ENCODE measurements at regions not wholly inside any gene's neighbourhood (a gene's known extent, or its start where the extent isn't known, plus 50 kb on each side); places are given as distances from the start of the nearest gene placed in this dataset.
A peak's percentile ranks its signal among the peaks of the same experiment; 100 is the strongest.

GRCh38 chr5:145365464-145365863 lies 469.7 kb downstream of the PRELID2 start:
- peak overlapping the region; percentile 53 for H2BK5ac ChIP-seq (ENCODE audit: low read depth, low read length, poor library complexity, severe bottlenecking)
- H2AFZ ChIP-seq (replicated peaks; ENCODE audit: low read length, poor library complexity) = no peak overlapping the region
- no peak overlapping the region for H3K23ac ChIP-seq (ENCODE audit: low read depth, low read length)
- H3K79me1 ChIP-seq (ENCODE audit: low read depth in 1 of 2, low read length in 2 of 2) = no peaks in the 10 kb centered on the region
- no peak overlapping the region for H3K27ac ChIP-seq (ENCODE audit: insufficient read depth, low read length)
- peak overlapping the region; percentile 67 for H3K4ac ChIP-seq (ENCODE audit: low read depth, low read length)
- no peak overlapping the region for H3K4me2 ChIP-seq (ENCODE audit: low read depth, low read length)
- in situ Hi-C loops (cut with MboI; ENCODE audit: low sequenced_read_pairs) (no loop called here), intact Hi-C loops (cut with micrococcal nuclease) (no loop called here), dilution Hi-C loops (cut with HindIII; ENCODE audit: low sequenced_read_pairs, unreplicated experiment) (no loop called here)
- H2BK20ac ChIP-seq (ENCODE audit: low read depth, low read length) = peak overlapping the region; percentile 92
- peaks cover 9% of the 10 kb centered on the region for H3K4me1 ChIP-seq (ENCODE audit: control insufficient read depth, insufficient read depth, low read length)
- peak overlapping the region; percentile 91 for H2BK120ac ChIP-seq (ENCODE audit: low read depth, low read length)
- H3K9me1 ChIP-seq (ENCODE audit: insufficient read depth, low read length) = no peaks in the 10 kb centered on the region
- ChIA-PET POLR2A (ENCODE audit: unreplicated experiment) (no interaction called here), CTCF (no interaction called here)
- H3K4me3 ChIP-seq (ENCODE audit: insufficient read depth, low read depth, low read length) = no peak overlapping the region
- no peak overlapping the region for H2AK9ac ChIP-seq (replicated peaks; ENCODE audit: low read depth, low read length, poor library complexity)
- peak overlapping the region in 1 of 2 experiments; percentile 54; a peak in 2 of 4 replicates for H4K8ac ChIP-seq (ENCODE audit: low read depth in 2 of 2, low read length in 2 of 2)
- H4K5ac ChIP-seq (ENCODE audit: low read depth, low read length) = peak overlapping the region; percentile 52; the same call in 1 of the 2 replicates
- no peak for DNase-seq
- 0 out of 2 replicates have a peak, but pooled peaks cover 2% of the 10 kb centered on the region for H3K9me3 ChIP-seq (ENCODE audit: control insufficient read depth, insufficient read depth, low read length)
- no peak overlapping the region; the same call in 1 of the 2 replicates for H3K56ac ChIP-seq (ENCODE audit: extremely low read depth, insufficient read depth, low read length)
- H4K91ac ChIP-seq (ENCODE audit: insufficient read depth, low read depth, low read length) = peak overlapping the region; percentile 62; the same call in 1 of the 2 replicates
- no peak overlapping the region for H3K9ac ChIP-seq (ENCODE audit: low read depth, low read length)
- no peaks in the 10 kb centered on the region for H3K36me3 ChIP-seq (ENCODE audit: control insufficient read depth, insufficient read depth, low read length)
- no peaks in the 10 kb centered on the region for H4K20me1 ChIP-seq (ENCODE audit: insufficient read depth, low read length)
- BruUV-seq (replicated peaks) = no TSS peak
- peak overlapping the region; percentile 48; the same call in 1 of the 2 replicates for H2AK5ac ChIP-seq (ENCODE audit: low read depth, low read length)
- 0 out of 2 replicates have a peak overlapping the region, but pooled peaks have one; percentile 19 for H3K14ac ChIP-seq (replicated peaks; ENCODE audit: low read depth, low read length)
- H2BK15ac ChIP-seq (ENCODE audit: low read depth, low read length) = peak overlapping the region; percentile 68; the same call in 1 of the 3 replicates
- H3K18ac ChIP-seq (ENCODE audit: low read depth, low read length) = peak overlapping the region; percentile 87; the same call in 1 of the 2 replicates
- no peaks in the 10 kb centered on the region for H3K27me3 ChIP-seq (ENCODE audit: control insufficient read depth, insufficient read depth, low read length)
- 100% methylated on average over 1 of the region's 3 CpGs; no CpG with 5 or more reads in 1 of the 2 experiments for WGBS, 2 experiments (ENCODE audit: extremely low coverage in 2 of 2, insufficient read length in 1 of 2)
- TF ChIP-seq RAD21 (IDR thresholded peaks at IDR 0.05; ENCODE audit: low read length) (no peak), SMC3 (IDR thresholded peaks at IDR 0.05; ENCODE audit: low read depth, low read length) (no peak), NFE2L2 (IDR thresholded peaks at IDR 0.05; ENCODE audit: low read depth, low read length) (no peak), BHLHE40 (IDR thresholded peaks at IDR 0.05; ENCODE audit: low read depth, low read length) (no peak), CTCF (conservative IDR thresholded peaks at IDR 0.05; ENCODE audit: low read depth, low read length) (no peak)
- TF ChIP-seq, protein P1, sequence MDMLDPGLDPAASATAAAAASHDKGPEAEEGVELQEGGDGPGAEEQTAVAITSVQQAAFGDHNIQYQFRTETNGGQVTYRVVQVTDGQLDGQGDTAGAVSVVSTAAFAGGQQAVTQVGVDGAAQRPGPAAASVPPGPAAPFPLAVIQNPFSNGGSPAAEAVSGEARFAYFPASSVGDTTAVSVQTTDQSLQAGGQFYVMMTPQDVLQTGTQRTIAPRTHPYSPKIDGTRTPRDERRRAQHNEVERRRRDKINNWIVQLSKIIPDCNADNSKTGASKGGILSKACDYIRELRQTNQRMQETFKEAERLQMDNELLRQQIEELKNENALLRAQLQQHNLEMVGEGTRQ (IDR thresholded peaks at IDR 0.05; ENCODE audit: low read depth, low read length) = no peak
- no peak for ATAC-seq (ENCODE audit: low read depth)

Data from IMR-90 (cell line).